OCI-LY3 (cell line): ENCODE measurements at regions not wholly inside any gene's neighbourhood (a gene's known extent, or its start where the extent isn't known, plus 50 kb on each side); places are given as distances from the start of the nearest gene placed in this dataset.

Experiments
- EZH2phosphoT487 ChIP-seq: fragments of 200-600 bp; shearing (Covaris generic); IDR thresholded peaks from 2 replicates; pipeline ENCODE4 v1.6.1; 2018; ENCODE audit warnings: antibody characterized with exemption, mixed run types, low read depth
- TF ChIP-seq, protein P1 (sequence below): fragments of 200-600, 300-600 bp; sonication (generic); IDR thresholded peaks from 2 replicates; pipeline ENCODE4 v1.5.1; 2014; ENCODE audit warnings: antibody characterized with exemption, low read length, low read depth

DNA sequence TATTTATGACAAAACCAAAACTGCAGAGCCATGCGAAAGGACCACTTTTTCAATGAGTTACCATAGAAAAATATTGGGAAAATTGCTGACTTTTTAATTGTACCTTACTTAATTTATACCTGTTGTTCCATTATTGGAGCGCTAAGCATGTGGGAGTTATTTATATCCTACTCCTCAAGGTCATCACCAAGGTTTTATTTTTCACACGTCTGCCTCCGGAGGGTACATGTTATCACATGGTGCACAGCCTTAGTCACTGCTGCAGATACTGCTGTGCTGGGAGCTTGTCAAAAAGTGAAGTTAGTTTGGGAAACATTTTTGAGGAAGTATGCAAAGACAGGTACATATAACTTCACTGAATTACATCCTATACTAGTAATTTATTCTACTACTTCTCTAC, 1444.3 kb downstream of the AACS start:
- TF ChIP-seq, protein P1, sequence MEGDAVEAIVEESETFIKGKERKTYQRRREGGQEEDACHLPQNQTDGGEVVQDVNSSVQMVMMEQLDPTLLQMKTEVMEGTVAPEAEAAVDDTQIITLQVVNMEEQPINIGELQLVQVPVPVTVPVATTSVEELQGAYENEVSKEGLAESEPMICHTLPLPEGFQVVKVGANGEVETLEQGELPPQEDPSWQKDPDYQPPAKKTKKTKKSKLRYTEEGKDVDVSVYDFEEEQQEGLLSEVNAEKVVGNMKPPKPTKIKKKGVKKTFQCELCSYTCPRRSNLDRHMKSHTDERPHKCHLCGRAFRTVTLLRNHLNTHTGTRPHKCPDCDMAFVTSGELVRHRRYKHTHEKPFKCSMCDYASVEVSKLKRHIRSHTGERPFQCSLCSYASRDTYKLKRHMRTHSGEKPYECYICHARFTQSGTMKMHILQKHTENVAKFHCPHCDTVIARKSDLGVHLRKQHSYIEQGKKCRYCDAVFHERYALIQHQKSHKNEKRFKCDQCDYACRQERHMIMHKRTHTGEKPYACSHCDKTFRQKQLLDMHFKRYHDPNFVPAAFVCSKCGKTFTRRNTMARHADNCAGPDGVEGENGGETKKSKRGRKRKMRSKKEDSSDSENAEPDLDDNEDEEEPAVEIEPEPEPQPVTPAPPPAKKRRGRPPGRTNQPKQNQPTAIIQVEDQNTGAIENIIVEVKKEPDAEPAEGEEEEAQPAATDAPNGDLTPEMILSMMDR = no peak
- TF ChIP-seq EZH2phosphoT487 = no peak
